Sigmoid colon (tissue), 6 donors: ENCODE measurements at regions not wholly inside any gene's neighbourhood (a gene's known extent, or its start where the extent isn't known, plus 50 kb on each side); places are given as distances from the start of the nearest gene placed in this dataset.

Experiments
- DNase-seq: peaks from one replicate; pipeline ENCODE4 v3.0.0-alpha.2; 2019
- H3K27ac ChIP-seq, 4 donors: fragments of 200-600 bp; sonication (generic); one replicate each; pipeline ENCODE4 v1.5.1; 2016 to 2019; ENCODE audit warnings: mild to moderate bottlenecking in 1 of 4
- H3K27me3 ChIP-seq, 3 donors: fragments of 200-600 bp; sonication (generic); one replicate each; pipeline ENCODE4 v1.5.1; 2019; ENCODE audit warnings: mild to moderate bottlenecking in 1 of 3
- H3K36me3 ChIP-seq, 4 donors: fragments of 200-600 bp; sonication (generic); one replicate each; pipeline ENCODE4 v1.5.1; 2016 to 2019
- H3K4me1 ChIP-seq, 4 donors: fragments of 200-600 bp; sonication (generic); one replicate each; pipeline ENCODE4 v1.5.1; 2017 to 2019
- H3K4me3 ChIP-seq, 4 donors: fragments of 200-600 bp; sonication (generic); one replicate each; pipeline ENCODE4 v1.5.1; 2017 to 2019; ENCODE audit warnings: mild to moderate bottlenecking in 2 of 4, moderate library complexity in 1 of 4
- H3K9me3 ChIP-seq, 4 donors: fragments of 200-600 bp in 3 of 4; sonication (generic) in 3 of 4; one replicate each; pipeline versions ENCODE4 v1.5.1 to v1.6.1; 2013 to 2019
- EP300 ChIP-seq, 4 donors: sonication (generic); formaldehyde crosslinking; IDR thresholded peaks; one replicate each; pipeline ENCODE4 v1.6.1; 2017; ENCODE audit warnings: antibody characterized with exemption in 4 of 4
- POLR2A ChIP-seq, 2 donors: fragments of 450-650 bp; IDR thresholded peaks; one replicate each; pipeline ENCODE4 v1.6.1; 2016; ENCODE audit warnings: antibody characterized with exemption in 2 of 2, mild to moderate bottlenecking in 2 of 2, moderate library complexity in 2 of 2
- POLR2AphosphoS5 ChIP-seq, 4 donors: sonication (generic); formaldehyde crosslinking; IDR thresholded peaks; one replicate each; pipeline ENCODE4 v1.6.1; 2017; ENCODE audit warnings: antibody characterized with exemption in 4 of 4
- WGBS, 2 donors: extraction: QIAGEN DNeasy Blood & Tissue Kit; methylation state at CpG; one replicate each; pipeline ENCODE4 v1.1.7; 2013; 5-methylcytosine and 5-hydroxymethylcytosine counted together
- intact Hi-C: fragments of 100-400 bp; cut with DNase I; formaldehyde crosslinking; loops from one replicate; pipeline ENCODE4 v1.15.1; 2023
- TF ChIP-seq, protein P1 (sequence below), 4 experiments: fragments of 450-650 bp in 3 of 4; fragments of 200-600 bp in 1 of 4; IDR thresholded peaks; one replicate each; pipeline ENCODE4 v1.5.1; 2016 to 2019; ENCODE audit warnings: antibody characterized with exemption in 4 of 4, mild to moderate bottlenecking in 3 of 4, moderate library complexity in 2 of 4
- donor health status: healthy with polysubstance abuse.
- donor health status: healthy.

DNA sequence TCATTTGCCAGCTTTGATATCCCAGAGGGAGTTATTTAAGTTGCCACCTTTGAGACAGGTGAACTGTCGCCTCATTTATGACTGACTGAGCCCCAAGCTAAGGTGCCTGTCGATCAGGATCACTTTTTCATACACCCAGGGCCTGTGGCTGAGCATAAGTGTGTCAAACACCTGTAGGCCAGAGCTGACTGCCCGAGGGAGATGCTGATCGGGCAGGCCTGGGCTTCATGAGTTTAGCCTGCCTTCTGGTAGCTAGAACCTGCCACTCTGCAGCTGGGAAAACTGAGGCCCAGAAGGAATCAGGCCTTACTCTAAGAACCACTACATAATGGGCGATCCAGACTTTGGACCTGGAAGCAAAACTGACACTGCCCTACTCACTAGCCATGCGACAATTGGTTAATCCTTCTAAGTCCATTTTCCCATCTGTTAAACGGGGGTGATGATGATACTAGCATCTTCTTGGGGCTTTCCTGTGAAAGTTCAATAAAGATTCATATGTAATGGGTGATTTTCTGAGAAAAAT, 188.7 kb upstream of the GLI2 start:
- intact Hi-C loops, result no loop called here
- no peak for DNase-seq
- H3K4me1 ChIP-seq, result peaks cover 0 to 19% (median 6%) of the 10 kb centered on the region in 4 donors
- 86 to 89% methylated on average over 7 of the region's 7 CpGs for WGBS, 2 donors
- H3K36me3 ChIP-seq, result no peaks in the 10 kb centered on the region
- no peaks in the 10 kb centered on the region for H3K27me3 ChIP-seq
- H3K4me3 ChIP-seq, result no peak overlapping the region
- no peak overlapping the region for H3K27ac ChIP-seq
- no peaks in the 10 kb centered on the region for H3K9me3 ChIP-seq
- TF ChIP-seq POLR2AphosphoS5 (IDR thresholded peaks at IDR 0.05) (no peak), POLR2A (IDR thresholded peaks at IDR 0.05) (no peak), EP300 (IDR thresholded peaks at IDR 0.05) (no peak)
- TF ChIP-seq, protein P1, sequence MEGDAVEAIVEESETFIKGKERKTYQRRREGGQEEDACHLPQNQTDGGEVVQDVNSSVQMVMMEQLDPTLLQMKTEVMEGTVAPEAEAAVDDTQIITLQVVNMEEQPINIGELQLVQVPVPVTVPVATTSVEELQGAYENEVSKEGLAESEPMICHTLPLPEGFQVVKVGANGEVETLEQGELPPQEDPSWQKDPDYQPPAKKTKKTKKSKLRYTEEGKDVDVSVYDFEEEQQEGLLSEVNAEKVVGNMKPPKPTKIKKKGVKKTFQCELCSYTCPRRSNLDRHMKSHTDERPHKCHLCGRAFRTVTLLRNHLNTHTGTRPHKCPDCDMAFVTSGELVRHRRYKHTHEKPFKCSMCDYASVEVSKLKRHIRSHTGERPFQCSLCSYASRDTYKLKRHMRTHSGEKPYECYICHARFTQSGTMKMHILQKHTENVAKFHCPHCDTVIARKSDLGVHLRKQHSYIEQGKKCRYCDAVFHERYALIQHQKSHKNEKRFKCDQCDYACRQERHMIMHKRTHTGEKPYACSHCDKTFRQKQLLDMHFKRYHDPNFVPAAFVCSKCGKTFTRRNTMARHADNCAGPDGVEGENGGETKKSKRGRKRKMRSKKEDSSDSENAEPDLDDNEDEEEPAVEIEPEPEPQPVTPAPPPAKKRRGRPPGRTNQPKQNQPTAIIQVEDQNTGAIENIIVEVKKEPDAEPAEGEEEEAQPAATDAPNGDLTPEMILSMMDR (IDR thresholded peaks at IDR 0.05), result no peak

DNA sequence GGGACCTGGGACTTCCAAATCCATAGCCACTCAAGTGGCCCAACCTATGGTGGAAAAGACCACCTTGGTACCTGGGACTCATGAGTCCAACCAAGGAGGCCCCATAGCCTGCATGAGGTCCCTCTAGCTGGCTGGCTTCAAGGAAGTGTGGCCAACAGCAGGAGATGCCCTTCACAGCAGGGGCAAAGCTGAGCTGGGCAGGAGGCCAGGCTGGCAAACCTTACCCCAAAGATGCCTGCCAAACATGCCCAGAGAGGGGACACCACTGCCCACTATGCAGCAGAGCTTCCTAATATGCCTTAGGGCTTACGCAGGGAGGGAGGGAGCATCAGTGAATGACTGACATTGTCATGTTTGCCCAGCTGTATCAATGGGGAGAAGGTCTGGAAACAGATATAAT, 188.0 kb upstream of the GLI2 start:
- Histone ChIP-seq H3K4me3 (no peak overlapping the region), H3K4me1 (peaks cover 0 to 26% (median 13%) of the 10 kb centered on the region in 4 donors), H3K36me3 (no peaks in the 10 kb centered on the region), H3K27ac (no peak overlapping the region), H3K9me3 (no peaks in the 10 kb centered on the region), H3K27me3 (no peaks in the 10 kb centered on the region)
- WGBS, 2 donors, result 98 to 100% methylated on average over 1 of the region's 1 CpG
- no peak for DNase-seq
- TF ChIP-seq POLR2AphosphoS5 (IDR thresholded peaks at IDR 0.05) (no peak), POLR2A (IDR thresholded peaks at IDR 0.05) (no peak), EP300 (IDR thresholded peaks at IDR 0.05) (no peak)
- TF ChIP-seq, protein P1 (IDR thresholded peaks at IDR 0.05), result no peak
- intact Hi-C loops, result no loop called here

DNA sequence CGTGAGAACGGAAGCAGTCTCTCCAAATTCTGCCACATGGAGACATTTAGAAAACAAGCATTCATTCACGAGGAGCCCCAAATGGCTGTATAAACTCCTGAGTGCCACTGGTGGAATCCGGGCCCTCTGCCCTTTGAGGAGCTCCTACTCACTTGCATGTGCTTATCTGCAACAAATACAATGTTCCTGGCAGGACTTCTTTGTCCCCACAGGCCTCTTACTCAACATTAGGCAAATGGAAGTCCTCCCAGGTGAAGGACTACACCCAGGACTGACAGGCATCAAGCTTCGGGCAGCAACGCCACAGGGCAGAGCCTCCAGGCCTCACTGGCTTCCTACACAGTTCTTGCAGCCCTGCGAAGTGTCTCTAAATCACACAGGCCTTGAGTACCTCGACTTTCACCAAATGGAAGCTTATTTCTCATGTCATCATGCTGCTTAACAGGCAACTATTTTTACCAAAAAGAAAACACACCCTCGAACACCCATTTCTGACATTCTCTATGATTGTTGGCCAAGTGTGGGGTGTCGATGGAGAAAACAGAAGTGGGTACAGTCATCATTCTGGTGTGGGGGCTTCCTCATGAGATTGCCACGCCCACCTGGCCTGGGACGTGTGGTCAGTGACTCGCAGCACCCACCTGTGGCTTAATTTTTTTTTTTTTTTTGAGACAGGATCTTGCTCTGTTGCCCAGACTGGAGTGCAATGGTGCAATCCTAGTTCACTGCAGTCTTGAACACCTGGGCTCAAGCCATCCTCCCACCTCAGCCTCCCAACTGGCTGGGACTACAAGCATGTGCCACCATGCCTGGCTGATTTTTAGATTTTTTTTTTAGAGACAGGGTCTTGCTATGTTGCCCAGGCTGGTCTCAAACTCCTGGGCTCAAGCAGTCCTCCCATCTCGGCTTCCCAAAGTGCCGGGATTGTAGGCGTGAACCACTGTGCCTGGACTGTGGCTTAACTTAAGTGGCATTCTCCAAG, 186.8 kb upstream of the GLI2 start:
- intact Hi-C loops, result no loop called here
- TF ChIP-seq, protein P1 (IDR thresholded peaks at IDR 0.05), result no peak
- TF ChIP-seq EP300 (IDR thresholded peaks at IDR 0.05) (no peak), POLR2AphosphoS5 (IDR thresholded peaks at IDR 0.05) (no peak), POLR2A (IDR thresholded peaks at IDR 0.05) (no peak)
- no peak for DNase-seq
- peaks cover 0 to 31% (median 20%) of the 10 kb centered on the region in 4 donors for H3K4me1 ChIP-seq
- no peak overlapping the region for H3K4me3 ChIP-seq
- WGBS, 2 donors, result 85 to 88% methylated on average over 16 of the region's 16 CpGs
- H3K27me3 ChIP-seq, result no peaks in the 10 kb centered on the region
- H3K27ac ChIP-seq, result no peak overlapping the region
- no peaks in the 10 kb centered on the region for H3K9me3 ChIP-seq
- no peaks in the 10 kb centered on the region for H3K36me3 ChIP-seq

DNA sequence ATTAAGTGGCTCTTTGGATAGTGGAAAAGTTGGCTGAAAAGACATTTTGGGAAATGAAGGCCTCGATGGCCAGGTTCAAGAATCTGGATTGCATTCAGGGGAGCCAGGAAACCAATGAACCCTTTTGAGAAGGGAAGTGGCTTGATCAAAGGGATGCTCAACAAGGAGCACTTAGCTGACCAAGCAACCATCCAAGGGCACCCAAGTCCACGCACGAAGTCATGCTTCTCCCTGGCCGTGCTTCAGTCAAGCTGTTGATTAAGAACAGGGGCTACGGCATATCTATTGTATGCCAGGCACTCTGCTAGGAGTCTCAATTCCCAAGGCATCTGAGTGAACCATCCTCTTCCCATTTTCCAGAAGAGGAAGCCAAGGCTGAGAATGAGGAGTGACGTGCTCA, 185.8 kb upstream of the GLI2 start:
- WGBS, 2 donors, result 86 to 88% methylated on average over 6 of the region's 6 CpGs

More for the DNA sequence above, 185.8 kb upstream of the GLI2 start:
- intact Hi-C loops, result loop anchor here (5.0 kb wide), 1 partner anchor 127 kb away; no protein-coding TSS in a partner anchor
- Histone ChIP-seq H3K27ac (peak overlapping the region in 1 of 4 donors; percentile 19), H3K27me3 (no peaks in the 10 kb centered on the region), H3K4me1 (peaks cover 0 to 31% (median 20%) of the 10 kb centered on the region in 4 donors), H3K9me3 (no peaks in the 10 kb centered on the region), H3K36me3 (no peaks in the 10 kb centered on the region), H3K4me3 (no peak overlapping the region)
- no peak for DNase-seq
- TF ChIP-seq POLR2AphosphoS5 (IDR thresholded peaks at IDR 0.05) (no peak), POLR2A (IDR thresholded peaks at IDR 0.05) (no peak), EP300 (IDR thresholded peaks at IDR 0.05) (no peak)
- TF ChIP-seq, protein P1 (IDR thresholded peaks at IDR 0.05), result no peak
